Activated CD8-positive, alpha-beta T cell treated with anti-CD3 and anti-CD28 coated beads for 36 hours (primary cell): ENCODE measurements at regions not wholly inside any gene's neighbourhood (a gene's known extent, or its start where the extent isn't known, plus 50 kb on each side); places are given as distances from the start of the nearest gene placed in this dataset.

Source experiments
- ATAC-seq: fragments of 200-7000 bp; cut with Tn5 transposase; one replicate; pipeline ENCODE4 v1.10.0; 2021; ENCODE audit warnings: mild to moderate bottlenecking, moderate library complexity
- CTCF ChIA-PET: fragments of 350-600 bp; sonication (Branson Sonifier 250); formaldehyde crosslinking; loops from one replicate; lab custom pipeline; 2021; ENCODE audit warnings: antibody characterized with exemption; lab: Charles Lee
- POLR2A ChIA-PET: fragments of 350-600 bp; sonication (Branson Sonifier 250); formaldehyde crosslinking; loops from one replicate; lab custom pipeline; 2021; ENCODE audit warnings: antibody characterized with exemption; lab: Charles Lee
- DNase-seq: peaks from one replicate; pipeline ENCODE4 v3.0.0-alpha.2; 2020
- H3K27ac Mint-ChIP-seq: one replicate; pipeline ENCODE4 v1.8.0; 2021; ENCODE audit warnings: mild to moderate bottlenecking, mixed read lengths
- H3K27me3 Mint-ChIP-seq: one replicate; pipeline ENCODE4 v1.8.0; 2021; ENCODE audit warnings: mixed read lengths
- H3K36me3 Mint-ChIP-seq: one replicate; pipeline ENCODE4 v1.8.0; 2021; ENCODE audit warnings: low read depth, mixed read lengths
- H3K4me1 Mint-ChIP-seq: one replicate; pipeline ENCODE4 v1.8.0; 2021; ENCODE audit warnings: low read depth, mixed read lengths
- H3K4me3 Mint-ChIP-seq: one replicate; pipeline ENCODE4 v1.8.0; 2021; ENCODE audit warnings: mild to moderate bottlenecking, moderate library complexity, mixed read lengths
- H3K9me3 Mint-ChIP-seq: one replicate; pipeline ENCODE4 v1.8.0; 2021; ENCODE audit warnings: mixed read lengths
- intact Hi-C: fragments of 100-400 bp; cut with micrococcal nuclease; formaldehyde crosslinking; loops from one replicate; pipeline ENCODE4 v1.10.0; 2022
- TF ChIP-seq, protein P1 (sequence below): fragments of 200-600 bp; IDR thresholded peaks from one replicate; pipeline ENCODE4 v1.8.0; 2022; ENCODE audit warnings: antibody characterized with exemption, mild to moderate bottlenecking

DNA sequence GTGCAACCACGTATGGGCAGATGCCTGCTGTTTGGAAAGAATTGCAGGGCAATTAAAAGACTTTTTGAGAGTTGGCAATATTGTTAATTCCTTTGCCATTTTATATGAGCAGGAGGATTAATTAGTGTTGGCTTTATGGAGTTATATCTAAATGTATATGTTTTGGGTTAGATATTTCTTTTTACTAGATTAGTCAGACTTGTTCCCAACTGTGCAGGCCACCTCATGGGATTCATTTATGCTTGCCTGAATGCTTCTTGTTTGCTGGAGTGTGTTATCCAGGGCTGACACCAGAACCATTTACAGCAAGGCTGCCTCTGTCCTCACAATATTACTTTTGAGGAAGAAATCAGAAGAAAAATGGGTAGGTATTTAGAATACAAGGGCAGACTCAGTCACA lies 192.5 kb downstream of the KTN1 start:
- ATAC-seq = no peak
- no peaks in the 10 kb centered on the region for H3K4me1 Mint-ChIP-seq
- DNase-seq = no peak
- CTCF ChIA-PET = no interaction called here
- H3K4me3 Mint-ChIP-seq = no peak overlapping the region
- intact Hi-C loops = no loop called here
- POLR2A ChIA-PET = no interaction called here
- no peaks in the 10 kb centered on the region for H3K9me3 Mint-ChIP-seq
- no peak overlapping the region for H3K27ac Mint-ChIP-seq
- TF ChIP-seq, protein P1, sequence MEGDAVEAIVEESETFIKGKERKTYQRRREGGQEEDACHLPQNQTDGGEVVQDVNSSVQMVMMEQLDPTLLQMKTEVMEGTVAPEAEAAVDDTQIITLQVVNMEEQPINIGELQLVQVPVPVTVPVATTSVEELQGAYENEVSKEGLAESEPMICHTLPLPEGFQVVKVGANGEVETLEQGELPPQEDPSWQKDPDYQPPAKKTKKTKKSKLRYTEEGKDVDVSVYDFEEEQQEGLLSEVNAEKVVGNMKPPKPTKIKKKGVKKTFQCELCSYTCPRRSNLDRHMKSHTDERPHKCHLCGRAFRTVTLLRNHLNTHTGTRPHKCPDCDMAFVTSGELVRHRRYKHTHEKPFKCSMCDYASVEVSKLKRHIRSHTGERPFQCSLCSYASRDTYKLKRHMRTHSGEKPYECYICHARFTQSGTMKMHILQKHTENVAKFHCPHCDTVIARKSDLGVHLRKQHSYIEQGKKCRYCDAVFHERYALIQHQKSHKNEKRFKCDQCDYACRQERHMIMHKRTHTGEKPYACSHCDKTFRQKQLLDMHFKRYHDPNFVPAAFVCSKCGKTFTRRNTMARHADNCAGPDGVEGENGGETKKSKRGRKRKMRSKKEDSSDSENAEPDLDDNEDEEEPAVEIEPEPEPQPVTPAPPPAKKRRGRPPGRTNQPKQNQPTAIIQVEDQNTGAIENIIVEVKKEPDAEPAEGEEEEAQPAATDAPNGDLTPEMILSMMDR = no peak
- peaks cover 4% of the 10 kb centered on the region for H3K27me3 Mint-ChIP-seq
- H3K36me3 Mint-ChIP-seq = no peaks in the 10 kb centered on the region

DNA sequence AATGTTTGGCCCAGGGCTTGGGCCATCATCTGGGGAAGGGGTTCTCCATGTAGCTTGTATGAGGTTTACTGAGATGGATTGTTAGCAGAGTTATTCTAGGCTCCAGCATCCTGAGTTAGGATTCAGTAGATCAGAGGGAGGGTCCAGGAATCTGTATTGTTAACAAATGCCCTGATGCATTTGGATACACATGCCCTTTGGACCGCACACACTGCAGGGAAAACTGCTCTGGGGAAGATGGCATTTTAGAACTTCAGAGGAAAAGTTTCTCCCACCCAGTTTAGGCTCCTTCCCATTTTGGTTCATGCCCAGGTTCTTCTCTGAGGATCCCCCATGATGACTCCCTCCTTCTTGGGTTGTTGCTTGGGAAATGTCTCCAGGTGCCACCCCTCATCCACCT lies 193.3 kb downstream of the KTN1 start:
- Mint-ChIP-seq H3K4me1 (no peaks in the 10 kb centered on the region), H3K36me3 (no peaks in the 10 kb centered on the region), H3K27me3 (peaks cover 2% of the 10 kb centered on the region), H3K9me3 (no peaks in the 10 kb centered on the region), H3K4me3 (no peak overlapping the region), H3K27ac (no peak overlapping the region)
- ChIA-PET POLR2A (no interaction called here), CTCF (no interaction called here)
- no peak for DNase-seq
- no peak for ATAC-seq
- intact Hi-C loops = no loop called here
- TF ChIP-seq, protein P1 = no peak

GRCh38 chr14:55773984-55774545 lies 194.1 kb downstream of the KTN1 start:
- Mint-ChIP-seq H3K36me3 (no peaks in the 10 kb centered on the region), H3K4me1 (no peaks in the 10 kb centered on the region), H3K27ac (no peak overlapping the region), H3K9me3 (no peaks in the 10 kb centered on the region), H3K27me3 (no peaks in the 10 kb centered on the region), H3K4me3 (no peak overlapping the region)
- ATAC-seq = no peak
- ChIA-PET POLR2A (no interaction called here), CTCF (interaction anchor here (1.1 kb wide), 1 partner anchor 9 kb away, joined by 3 read pairs; no protein-coding TSS in a partner anchor)
- no peak for DNase-seq
- intact Hi-C loops = no loop called here
- TF ChIP-seq, protein P1 = no peak

DNA sequence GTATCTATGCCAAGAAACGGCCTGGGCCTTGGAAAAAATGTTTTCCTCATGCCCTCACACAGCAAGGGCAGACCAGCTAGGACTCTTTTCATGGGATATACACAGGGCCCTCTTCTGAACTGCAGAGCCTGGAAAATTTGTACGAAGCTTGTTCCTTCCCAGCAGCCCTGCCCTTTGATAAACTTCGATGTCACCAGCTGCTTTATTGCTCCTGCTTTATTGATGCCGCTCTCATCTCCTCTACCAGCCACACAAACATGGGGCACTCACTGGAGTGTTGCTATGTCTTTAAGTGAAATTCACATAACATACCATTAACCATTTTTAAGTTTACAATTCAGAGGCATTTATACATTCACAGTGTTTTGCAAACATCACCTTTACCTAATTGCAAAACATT lies 197.9 kb downstream of the KTN1 start:
- Mint-ChIP-seq H3K4me3 (no peak overlapping the region), H3K27me3 (no peaks in the 10 kb centered on the region), H3K4me1 (no peaks in the 10 kb centered on the region), H3K27ac (no peak overlapping the region), H3K36me3 (no peaks in the 10 kb centered on the region), H3K9me3 (no peaks in the 10 kb centered on the region)
- TF ChIP-seq, protein P1 = no peak
- ChIA-PET CTCF (no interaction called here), POLR2A (no interaction called here)
- intact Hi-C loops = no loop called here
- no peak for ATAC-seq
- DNase-seq = no peak

DNA sequence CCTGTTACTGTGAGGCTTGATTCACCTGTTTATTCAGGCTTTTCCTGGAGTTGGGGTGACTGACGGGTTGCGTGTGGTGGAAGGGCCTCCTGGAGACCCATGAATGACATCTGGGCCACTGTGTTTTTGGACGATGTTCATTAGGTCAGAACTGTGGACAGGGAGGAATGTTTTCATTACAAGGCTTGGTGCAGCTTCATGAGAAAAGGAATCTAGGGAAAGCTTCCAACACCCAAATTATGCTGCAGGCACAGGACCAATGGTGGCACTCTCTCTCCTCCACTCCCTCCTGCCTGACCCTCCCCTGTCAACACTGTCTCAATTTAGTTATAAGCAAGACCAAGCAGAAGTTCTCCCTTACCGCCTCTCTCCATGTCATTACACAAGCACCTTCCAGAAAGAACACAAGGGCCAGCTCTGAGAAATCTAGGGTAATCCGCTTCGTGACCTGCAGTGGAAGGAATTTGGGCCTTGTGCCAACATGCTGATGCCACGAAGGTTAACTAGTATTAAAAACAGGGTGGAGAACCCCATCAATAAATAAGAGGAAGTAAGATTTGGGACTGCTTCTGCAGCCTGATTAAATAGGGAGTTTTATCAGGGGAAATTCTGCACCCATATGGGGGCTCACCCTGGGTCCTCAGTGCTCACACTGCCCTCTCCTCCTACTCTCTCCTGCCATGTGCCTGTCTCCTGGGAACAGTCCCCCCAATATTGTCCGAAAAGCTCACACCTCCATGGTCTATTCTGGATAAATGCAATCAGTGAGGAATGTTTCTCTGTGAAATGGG lies 200.3 kb downstream of the KTN1 start:
- Mint-ChIP-seq H3K27me3 (no peaks in the 10 kb centered on the region), H3K27ac (no peak overlapping the region), H3K4me1 (no peaks in the 10 kb centered on the region), H3K4me3 (no peak overlapping the region), H3K9me3 (no peaks in the 10 kb centered on the region), H3K36me3 (no peaks in the 10 kb centered on the region)
- DNase-seq (no peak), ATAC-seq (no peak)
- intact Hi-C loops = no loop called here
- TF ChIP-seq, protein P1 = no peak
- ChIA-PET CTCF (no interaction called here), POLR2A (no interaction called here)
